Ishikawa (cell line): ENCODE measurements at regions not wholly inside any gene's neighbourhood (a gene's known extent, or its start where the extent isn't known, plus 50 kb on each side); places are given as distances from the start of the nearest gene placed in this dataset.

ENCODE experiments used
- EP300 ChIP-seq: IDR thresholded peaks from 2 replicates; pipeline ENCODE4 v1.6.1; 2012; ENCODE audit warnings: borderline replicate concordance
- RAD21 ChIP-seq: IDR thresholded peaks from 2 replicates; pipeline ENCODE4 v1.6.1; 2012; ENCODE audit warnings: low read depth
- TF ChIP-seq, protein P1 (sequence below): IDR thresholded peaks from 2 replicates; pipeline ENCODE4 v1.6.1; 2012; ENCODE audit warnings: low read depth, mild to moderate bottlenecking

- TF ChIP-seq RAD21 (no peak), EP300 (no peak)
- TF ChIP-seq, protein P1, sequence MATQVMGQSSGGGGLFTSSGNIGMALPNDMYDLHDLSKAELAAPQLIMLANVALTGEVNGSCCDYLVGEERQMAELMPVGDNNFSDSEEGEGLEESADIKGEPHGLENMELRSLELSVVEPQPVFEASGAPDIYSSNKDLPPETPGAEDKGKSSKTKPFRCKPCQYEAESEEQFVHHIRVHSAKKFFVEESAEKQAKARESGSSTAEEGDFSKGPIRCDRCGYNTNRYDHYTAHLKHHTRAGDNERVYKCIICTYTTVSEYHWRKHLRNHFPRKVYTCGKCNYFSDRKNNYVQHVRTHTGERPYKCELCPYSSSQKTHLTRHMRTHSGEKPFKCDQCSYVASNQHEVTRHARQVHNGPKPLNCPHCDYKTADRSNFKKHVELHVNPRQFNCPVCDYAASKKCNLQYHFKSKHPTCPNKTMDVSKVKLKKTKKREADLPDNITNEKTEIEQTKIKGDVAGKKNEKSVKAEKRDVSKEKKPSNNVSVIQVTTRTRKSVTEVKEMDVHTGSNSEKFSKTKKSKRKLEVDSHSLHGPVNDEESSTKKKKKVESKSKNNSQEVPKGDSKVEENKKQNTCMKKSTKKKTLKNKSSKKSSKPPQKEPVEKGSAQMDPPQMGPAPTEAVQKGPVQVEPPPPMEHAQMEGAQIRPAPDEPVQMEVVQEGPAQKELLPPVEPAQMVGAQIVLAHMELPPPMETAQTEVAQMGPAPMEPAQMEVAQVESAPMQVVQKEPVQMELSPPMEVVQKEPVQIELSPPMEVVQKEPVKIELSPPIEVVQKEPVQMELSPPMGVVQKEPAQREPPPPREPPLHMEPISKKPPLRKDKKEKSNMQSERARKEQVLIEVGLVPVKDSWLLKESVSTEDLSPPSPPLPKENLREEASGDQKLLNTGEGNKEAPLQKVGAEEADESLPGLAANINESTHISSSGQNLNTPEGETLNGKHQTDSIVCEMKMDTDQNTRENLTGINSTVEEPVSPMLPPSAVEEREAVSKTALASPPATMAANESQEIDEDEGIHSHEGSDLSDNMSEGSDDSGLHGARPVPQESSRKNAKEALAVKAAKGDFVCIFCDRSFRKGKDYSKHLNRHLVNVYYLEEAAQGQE, result no peak
These were observed 855.6 kb downstream of the TBC1D32 start for GRCh38 chr6:120478650-120479049.
